Stimulated activated CD8-positive, alpha-beta memory T cell treated with anti-CD3 and anti-CD28 coated beads, Interleukin-7, amount 100 ng/mL, for 24 hours (primary cell): ENCODE measurements at regions not wholly inside any gene's neighbourhood (a gene's known extent, or its start where the extent isn't known, plus 50 kb on each side); places are given as distances from the start of the nearest gene placed in this dataset.
"Not testable (repeated sequence)": the region's sequence is repeated elsewhere in the genome, so short reads cannot be mapped to it uniquely, and the experiment has no call there.

ENCODE experiments used
- DNase-seq: peaks from one replicate; pipeline ENCODE4 v3.0.0-alpha.2; 2020; ENCODE audit warnings: low read depth

DNA sequence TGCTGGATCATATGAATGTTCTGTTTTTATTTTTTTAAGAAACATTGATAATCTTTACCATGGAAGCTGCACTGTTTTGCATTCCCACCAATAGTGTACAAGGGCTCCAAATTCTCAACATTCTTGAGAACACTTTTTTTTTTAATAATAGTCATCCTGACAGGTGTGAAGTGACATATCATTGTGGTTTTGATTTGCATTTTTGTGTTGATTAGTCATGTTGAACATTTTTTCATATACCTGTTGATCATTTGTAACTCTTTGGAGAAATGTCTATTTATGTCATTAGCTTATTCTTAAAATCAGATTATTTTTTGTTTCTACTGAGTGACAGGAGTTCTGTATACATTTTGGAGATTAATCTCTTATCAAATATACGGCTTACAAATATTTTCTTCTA is 408.5 kb downstream of the GLUD2 start:
- no peak for DNase-seq

DNA sequence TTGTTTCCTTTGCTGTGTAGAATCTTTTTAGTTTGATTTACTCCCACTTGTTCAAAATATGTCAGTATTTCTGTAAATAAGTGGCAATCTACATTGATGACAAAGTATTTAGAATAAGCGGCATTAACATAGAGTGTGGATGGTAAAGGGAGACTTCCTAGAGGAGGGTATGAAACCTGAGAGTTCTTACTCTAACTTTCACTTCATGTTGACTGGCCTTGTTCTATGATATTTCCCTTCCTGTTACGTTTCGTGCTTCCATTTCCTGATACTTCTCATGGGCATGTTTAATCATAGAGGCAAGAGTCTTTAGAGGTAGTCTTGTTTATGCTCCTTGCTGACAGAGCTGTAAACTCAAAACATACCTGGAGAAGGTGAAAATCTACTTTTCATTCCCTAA is 408.9 kb downstream of the GLUD2 start:
- no peak for DNase-seq

GRCh38 chrX:121457096-121457495 is 409.7 kb downstream of the GLUD2 start:
- DNase-seq = no peak

- DNase-seq = no peak
Observed at GRCh38 chrX:121479406-121479805, 432.0 kb downstream of the GLUD2 start.

DNA sequence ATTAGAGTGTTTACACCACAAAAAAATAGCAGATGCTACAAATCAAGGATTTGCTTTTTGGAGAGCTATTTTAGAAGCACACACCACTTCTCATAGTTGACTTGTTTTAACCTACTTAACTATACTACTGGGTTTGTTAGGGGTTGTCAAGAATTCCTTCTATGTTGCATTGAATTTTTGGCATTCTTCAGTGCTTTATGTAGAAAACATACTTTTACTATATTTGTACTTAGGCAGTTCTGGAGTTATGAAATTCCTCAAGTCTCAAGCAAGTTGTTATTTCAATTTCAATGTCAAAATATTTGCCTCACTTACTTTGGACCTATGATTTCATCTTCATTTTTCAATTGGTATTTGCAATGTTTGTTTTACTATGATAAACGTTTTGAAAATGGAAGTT is 449.6 kb downstream of the GLUD2 start:
- DNase-seq = no peak

- no peak for DNase-seq
Observed at GRCh38 chrX:121504153-121504552, 456.7 kb downstream of the GLUD2 start.

DNA sequence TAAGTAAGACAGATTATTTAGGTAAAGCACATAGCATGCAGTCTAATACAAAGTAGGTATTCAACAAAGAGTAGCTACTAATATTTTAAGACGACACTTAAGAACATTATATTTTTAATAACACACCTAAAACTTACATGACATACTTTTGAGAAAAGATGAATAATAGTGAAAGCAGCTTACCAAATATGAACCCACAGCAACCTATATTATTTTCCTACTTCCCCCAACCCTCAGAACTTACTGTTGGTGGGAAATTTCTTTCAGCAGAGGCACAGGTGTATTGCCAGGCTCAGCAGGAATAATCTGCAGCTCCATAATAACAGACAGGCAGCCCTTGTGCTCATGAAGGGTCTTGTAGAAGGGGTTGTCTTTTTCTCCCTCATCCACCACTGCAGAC is 498.9 kb downstream of the GLUD2 start:
- DNase-seq = no peak

DNA sequence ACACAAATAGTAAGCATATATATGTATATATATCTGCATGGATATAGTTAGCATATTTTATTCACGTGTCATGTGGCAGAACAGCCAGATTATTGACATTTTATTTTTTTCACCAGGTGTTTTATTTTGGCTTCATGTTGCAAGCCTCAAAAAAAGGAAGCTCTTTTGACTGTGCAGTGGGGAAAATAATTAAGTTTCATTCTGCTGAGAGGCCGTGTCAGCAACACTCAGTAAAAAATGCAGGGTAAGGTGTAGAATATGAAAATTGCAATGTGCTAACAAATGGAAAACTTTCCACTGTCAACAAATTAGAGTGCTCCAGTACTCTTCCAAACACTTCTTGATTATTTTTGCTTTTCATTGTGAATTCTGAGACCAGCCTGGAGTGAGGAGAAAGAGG is 511.5 kb downstream of the GLUD2 start:
- DNase-seq = no peak

DNA sequence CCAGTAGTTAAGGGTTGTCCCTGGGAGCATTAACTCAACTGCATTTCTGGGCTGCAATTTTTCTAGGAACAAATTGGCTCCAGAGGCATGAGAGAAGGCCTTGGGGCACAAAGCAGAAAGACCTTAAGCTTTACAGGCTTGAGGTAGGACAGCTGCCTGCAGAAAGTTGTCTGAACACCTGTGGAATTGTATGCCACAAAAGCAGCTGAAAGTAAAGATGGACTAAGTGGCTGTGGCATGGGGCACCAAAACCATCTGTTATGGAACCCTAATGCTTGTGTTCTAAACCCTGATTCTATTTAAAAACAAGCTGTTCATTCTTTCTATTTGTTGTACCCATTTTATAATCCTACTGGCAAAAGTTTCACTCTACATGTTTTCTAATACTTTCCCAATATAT is 515.2 kb downstream of the GLUD2 start:
- no peak for DNase-seq

DNA sequence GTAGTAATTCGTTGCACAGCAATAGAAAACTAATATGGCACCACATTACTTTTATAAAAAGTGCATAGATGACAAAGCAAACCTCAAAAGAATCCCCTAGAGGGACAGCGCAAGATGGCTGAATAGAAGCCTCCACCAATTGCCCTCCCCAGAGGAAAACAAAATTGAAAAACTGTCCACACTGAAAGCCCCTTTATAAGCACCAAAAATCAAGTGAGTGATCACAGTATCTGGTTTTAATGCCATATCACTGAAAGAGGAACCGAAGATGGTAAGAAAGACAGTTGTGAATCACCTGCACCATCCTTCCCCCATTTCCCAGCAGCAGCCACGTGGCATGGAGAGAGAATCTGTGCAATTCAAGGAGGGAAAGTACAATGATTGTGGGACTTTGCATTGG is 522.2 kb downstream of the GLUD2 start:
- no peak for DNase-seq

GRCh38 chrX:121570072-121570841 is 522.8 kb downstream of the GLUD2 start:
- no peak for DNase-seq

- DNase-seq = no peak
Observed at GRCh38 chrX:121571333-121571732, 523.9 kb downstream of the GLUD2 start.

GRCh38 chrX:121574384-121574783 is 527.0 kb downstream of the GLUD2 start:
- not testable (repeated sequence) for DNase-seq

- no peak for DNase-seq
Observed at GRCh38 chrX:121579016-121579760, 531.8 kb downstream of the GLUD2 start.

GRCh38 chrX:121581885-121582284 is 534.5 kb downstream of the GLUD2 start:
- no peak for DNase-seq

DNA sequence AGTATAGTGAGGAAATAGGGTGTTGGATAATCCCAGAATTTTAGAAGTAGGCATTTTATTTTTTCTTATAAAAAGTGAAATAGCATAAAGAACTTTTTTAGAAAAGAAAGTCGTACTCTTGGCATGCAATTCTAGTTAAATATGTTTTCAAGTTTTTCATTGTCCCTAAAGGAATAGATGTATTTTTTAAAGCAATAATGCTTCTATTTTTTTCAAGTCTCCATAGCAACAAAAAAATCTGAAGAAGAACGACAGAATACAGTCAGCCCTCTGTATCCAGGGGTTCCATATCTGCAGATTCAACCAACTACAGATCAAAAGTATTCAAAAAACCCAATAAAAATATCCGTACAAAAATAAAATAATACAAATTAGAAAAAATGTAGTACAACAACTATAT is 538.2 kb downstream of the GLUD2 start:
- no peak for DNase-seq

- DNase-seq = no peak
Observed at GRCh38 chrX:121592884-121593283, 545.5 kb downstream of the GLUD2 start.

DNA sequence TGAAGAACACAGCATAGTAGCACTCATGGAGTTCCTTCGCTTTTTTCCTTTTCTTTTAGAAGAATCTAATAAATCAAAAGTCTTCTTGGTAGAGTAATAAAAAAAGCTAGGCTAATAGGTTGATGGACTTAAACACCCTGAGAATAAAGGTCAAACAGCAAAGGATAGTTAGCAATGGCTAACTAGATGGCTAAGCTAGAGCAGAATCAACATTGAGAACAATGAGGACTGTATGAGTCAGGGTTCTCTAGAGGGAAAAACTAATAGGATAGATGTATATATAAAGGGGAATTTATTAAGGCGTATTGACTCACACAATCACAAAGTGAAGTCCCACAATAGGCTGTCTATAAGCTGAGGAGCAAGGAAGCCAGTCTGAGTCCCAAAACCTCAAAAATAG is 550.9 kb downstream of the GLUD2 start:
- DNase-seq = no peak

- no peak for DNase-seq
Observed at GRCh38 chrX:121635141-121635540, 587.7 kb downstream of the GLUD2 start.

- no peak for DNase-seq
Observed at GRCh38 chrX:121639781-121640180, 592.4 kb downstream of the GLUD2 start.

DNA sequence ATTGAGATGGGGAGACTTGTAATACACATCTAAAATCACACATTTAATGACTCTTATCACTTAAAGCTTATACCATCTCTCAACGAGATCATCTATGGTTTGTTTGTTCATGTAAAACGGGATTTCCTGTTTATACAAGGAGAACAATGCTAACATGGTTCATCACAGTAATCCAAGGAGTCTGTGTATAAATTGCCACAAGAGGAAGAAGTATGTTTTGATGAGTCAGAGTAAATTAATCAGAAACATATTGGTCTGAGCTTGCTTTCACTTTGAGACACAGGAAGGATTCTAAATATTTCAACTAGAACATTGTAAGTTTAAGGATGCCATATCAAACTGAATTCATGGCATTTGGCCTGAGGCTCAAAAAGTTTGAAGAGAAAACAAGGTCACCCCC is 594.1 kb downstream of the GLUD2 start:
- no peak for DNase-seq

- no peak for DNase-seq
Observed at GRCh38 chrX:121642415-121642814, 595.0 kb downstream of the GLUD2 start.

- DNase-seq = no peak
Observed at GRCh38 chrX:121649417-121649816, 602.0 kb downstream of the GLUD2 start.

GRCh38 chrX:121655276-121655675 is 607.9 kb downstream of the GLUD2 start:
- DNase-seq = no peak
